Skeletal muscle satellite cell (primary cell): ENCODE measurements at regions not wholly inside any gene's neighbourhood (a gene's known extent, or its start where the extent isn't known, plus 50 kb on each side); places are given as distances from the start of the nearest gene placed in this dataset.

Source experiments
- H3K27me3 ChIP-seq: 2 replicates; pipeline ENCODE4 v1.7.0; 2013; ENCODE audit warnings: low read length; ENCODE audit not compliant: control insufficient read depth, insufficient read depth
- H3K36me3 ChIP-seq: 2 replicates; pipeline ENCODE4 v1.7.0; 2013; ENCODE audit warnings: mild to moderate bottlenecking, control low read depth, low read length; ENCODE audit not compliant: insufficient read depth
- H3K4me1 ChIP-seq: 2 replicates; pipeline ENCODE4 v1.7.0; 2013; ENCODE audit warnings: low read length; ENCODE audit not compliant: control insufficient read depth, insufficient read depth
- H3K4me2 ChIP-seq: 2 replicates; pipeline ENCODE4 v1.7.0; 2013; ENCODE audit warnings: mild to moderate bottlenecking, low read length
- H3K4me3 ChIP-seq: 2 replicates; pipeline ENCODE4 v1.7.0; 2013; ENCODE audit warnings: low read length
- H3K9ac ChIP-seq: 2 replicates; pipeline ENCODE4 v1.7.0; 2013; ENCODE audit warnings: mild to moderate bottlenecking, low read depth, low read length, moderate library complexity
- H3K9me3 ChIP-seq: replicated peaks from 2 replicates; pipeline ENCODE4 v1.7.0; 2013; ENCODE audit warnings: mild to moderate bottlenecking, control low read depth, low read length

DNA sequence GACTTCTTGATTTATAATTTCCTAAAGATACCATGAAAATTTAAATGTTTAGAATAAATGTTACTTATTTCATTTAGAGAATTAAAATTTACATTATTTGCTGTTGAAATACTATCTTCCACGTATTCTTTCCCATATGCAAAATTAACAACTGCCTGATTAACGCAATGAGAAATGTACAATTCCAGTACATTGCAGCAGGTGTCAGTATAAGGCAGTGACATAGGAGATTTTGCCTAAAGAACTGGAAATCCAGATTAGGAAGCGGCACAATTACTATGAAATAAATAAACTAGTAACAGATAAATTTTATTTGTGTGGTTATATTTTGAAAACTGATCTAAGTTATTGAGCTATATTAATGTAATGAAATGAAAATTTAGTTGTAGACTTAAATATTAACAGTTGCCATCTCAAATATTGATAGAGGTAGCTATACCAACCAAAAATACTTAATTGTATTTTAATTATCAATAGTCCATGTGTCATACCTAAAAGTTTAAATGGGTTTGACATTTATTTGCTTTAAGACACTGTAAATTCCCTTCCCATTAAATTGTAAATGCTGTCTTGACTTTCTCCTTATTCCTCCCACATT is 300.2 kb downstream of the UTRN start:
- H3K4me1 ChIP-seq, result peaks cover 33% of the 10 kb centered on the region
- no peak overlapping the region for H3K4me3 ChIP-seq
- H3K36me3 ChIP-seq, result no peaks in the 10 kb centered on the region
- no peak overlapping the region for H3K4me2 ChIP-seq
- no peaks in the 10 kb centered on the region for H3K27me3 ChIP-seq
- no peak overlapping the region for H3K9ac ChIP-seq
- no peaks in the 10 kb centered on the region for H3K9me3 ChIP-seq

DNA sequence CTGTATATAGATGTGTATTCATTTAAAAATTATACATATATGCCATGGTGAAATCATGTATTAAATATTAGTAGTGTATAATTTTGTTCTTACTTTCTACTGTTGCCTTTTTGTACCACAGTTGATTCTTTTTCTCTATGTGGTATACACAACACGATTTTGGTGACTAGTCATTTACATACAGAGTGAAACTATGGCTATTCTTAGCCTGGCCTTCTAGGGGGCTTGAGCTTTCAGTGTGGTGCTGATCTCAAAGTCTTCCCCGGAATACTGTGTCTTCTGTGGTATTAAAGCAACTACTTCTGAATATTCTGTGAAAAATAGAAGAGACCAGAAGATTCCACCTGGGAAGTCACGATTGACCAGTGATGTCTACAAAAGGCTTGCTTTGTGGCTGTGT is 301.9 kb downstream of the UTRN start:
- no peaks in the 10 kb centered on the region for H3K36me3 ChIP-seq
- H3K4me2 ChIP-seq, result no peak overlapping the region
- H3K4me1 ChIP-seq, result peaks cover 30% of the 10 kb centered on the region

DNA sequence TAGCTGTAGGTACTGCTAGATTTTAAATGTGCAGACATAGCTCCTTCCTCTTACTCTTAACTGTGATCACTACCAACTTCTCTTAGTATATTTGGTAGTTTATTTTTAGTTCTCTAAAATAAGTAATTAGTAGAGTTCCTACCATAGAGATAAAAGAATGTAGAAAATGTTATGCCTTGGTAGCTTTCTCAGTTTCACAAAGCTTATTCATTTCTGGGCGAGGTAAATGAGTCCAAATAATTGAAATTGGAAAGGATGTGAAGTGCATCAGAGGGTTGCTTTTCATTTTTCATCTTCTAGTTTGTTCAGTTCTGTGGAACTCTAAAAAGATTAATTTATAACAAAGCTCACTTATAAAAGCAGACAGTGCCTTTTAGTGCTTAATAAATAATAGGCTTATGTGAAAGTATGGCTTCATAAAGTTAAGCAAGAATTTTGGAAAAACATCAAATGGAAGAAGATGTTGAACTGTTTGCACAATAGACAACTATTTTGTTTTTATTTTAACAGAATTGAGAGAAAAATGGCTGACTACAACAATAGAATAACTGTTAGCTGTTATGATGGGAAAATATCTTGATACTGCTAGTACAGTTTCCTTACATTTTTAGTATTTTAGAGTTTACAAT is 303.7 kb downstream of the UTRN start:
- Histone ChIP-seq H3K9ac (no peak overlapping the region), H3K4me2 (no peak overlapping the region), H3K4me1 (peaks cover 13% of the 10 kb centered on the region), H3K4me3 (no peak overlapping the region), H3K27me3 (no peaks in the 10 kb centered on the region), H3K36me3 (no peaks in the 10 kb centered on the region), H3K9me3 (no peaks in the 10 kb centered on the region)

More for the DNA sequence above, 301.9 kb downstream of the UTRN start:
- no peaks in the 10 kb centered on the region for H3K27me3 ChIP-seq
- H3K4me3 ChIP-seq, result no peak overlapping the region
- H3K9me3 ChIP-seq, result no peaks in the 10 kb centered on the region
- no peak overlapping the region for H3K9ac ChIP-seq

DNA sequence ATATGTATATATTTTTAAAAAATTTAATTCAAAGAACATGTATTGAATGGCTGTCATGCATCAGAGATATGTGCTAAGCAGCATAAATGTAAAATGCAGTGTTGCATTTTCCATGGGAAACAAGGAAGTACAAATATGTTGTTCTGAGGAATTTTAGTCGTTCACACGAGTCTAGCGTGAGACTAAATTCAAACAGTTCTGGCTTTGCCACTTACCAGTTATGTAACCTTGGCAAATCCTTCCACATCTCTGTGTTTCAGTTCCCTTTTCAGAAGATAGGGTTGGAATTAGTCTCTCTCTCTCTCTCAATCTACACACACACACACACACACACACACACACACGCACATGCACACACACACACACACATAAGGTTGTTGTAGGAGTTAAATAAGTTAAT is 305.4 kb downstream of the UTRN start:
- Histone ChIP-seq H3K4me3 (no peak overlapping the region), H3K4me2 (no peak overlapping the region), H3K36me3 (no peaks in the 10 kb centered on the region), H3K27me3 (no peaks in the 10 kb centered on the region), H3K9me3 (no peaks in the 10 kb centered on the region), H3K9ac (no peak overlapping the region), H3K4me1 (peaks cover 13% of the 10 kb centered on the region)

DNA sequence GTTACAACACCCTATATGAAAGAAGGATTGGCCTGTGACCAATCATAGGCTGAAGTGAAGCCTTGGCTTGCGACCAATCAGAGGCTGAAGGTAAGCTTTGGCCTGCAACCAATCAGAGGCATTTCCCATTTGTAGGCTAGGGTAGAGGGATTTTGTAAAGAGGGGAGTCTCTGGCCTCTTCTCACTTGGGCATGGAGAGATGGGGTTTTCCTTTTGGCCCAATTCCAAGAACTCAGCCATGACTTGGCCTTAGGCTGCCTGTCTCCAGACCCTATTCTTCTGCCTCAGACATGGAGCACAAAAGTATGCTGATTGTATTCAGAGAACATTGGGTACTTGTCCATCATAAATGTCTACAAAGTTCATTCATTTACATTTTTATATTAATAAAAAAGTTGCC is 308.3 kb downstream of the UTRN start:
- H3K4me1 ChIP-seq, result no peaks in the 10 kb centered on the region
- no peak overlapping the region for H3K4me3 ChIP-seq
- no peaks in the 10 kb centered on the region for H3K27me3 ChIP-seq
- H3K9ac ChIP-seq, result no peak overlapping the region
- no peak overlapping the region for H3K4me2 ChIP-seq
- H3K36me3 ChIP-seq, result no peaks in the 10 kb centered on the region
- no peaks in the 10 kb centered on the region for H3K9me3 ChIP-seq

DNA sequence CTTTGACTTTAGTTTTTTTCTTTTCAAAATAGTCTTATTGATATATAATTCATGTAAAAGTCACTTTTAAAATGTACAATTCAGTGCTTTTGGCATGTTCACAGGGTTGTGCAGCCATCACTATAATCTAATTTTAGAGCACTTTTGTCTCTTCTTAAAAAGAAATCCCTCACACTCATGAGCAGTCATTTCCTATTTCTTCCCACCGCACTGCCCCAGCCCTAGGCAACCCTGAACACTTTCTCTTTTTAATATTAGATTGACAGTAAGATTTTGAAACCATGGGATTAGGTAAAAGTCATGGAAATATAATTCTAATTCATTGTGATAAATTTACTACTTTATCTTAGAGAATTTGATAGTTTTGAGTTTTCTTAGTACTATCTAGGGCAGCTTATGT is 309.4 kb downstream of the UTRN start:
- Histone ChIP-seq H3K36me3 (no peaks in the 10 kb centered on the region), H3K9me3 (no peaks in the 10 kb centered on the region), H3K4me3 (no peak overlapping the region), H3K27me3 (no peaks in the 10 kb centered on the region), H3K4me1 (no peaks in the 10 kb centered on the region), H3K4me2 (no peak overlapping the region), H3K9ac (no peak overlapping the region)

DNA sequence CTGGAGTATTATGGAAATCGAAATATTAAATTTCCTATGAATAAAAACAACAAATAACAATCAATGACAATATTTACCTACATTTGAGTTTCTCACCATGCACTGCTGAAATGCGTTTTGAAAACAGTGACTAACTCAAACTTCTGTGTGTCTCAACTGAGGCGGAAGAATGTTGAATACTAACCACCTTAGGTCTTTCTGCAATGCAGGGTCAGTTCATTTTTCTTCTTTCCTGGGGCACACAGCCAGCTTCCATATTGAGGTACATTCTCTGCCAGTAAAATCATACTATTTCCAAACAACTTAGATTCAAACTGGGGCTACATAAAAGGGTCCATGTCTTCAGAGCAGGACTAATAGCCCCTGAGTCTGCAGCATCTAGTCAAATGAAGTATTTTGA is 310.1 kb downstream of the UTRN start:
- H3K4me2 ChIP-seq, result no peak overlapping the region
- H3K9me3 ChIP-seq, result no peaks in the 10 kb centered on the region
- no peaks in the 10 kb centered on the region for H3K36me3 ChIP-seq
- no peak overlapping the region for H3K4me3 ChIP-seq
- H3K4me1 ChIP-seq, result no peaks in the 10 kb centered on the region
- H3K9ac ChIP-seq, result no peak overlapping the region
- no peaks in the 10 kb centered on the region for H3K27me3 ChIP-seq

DNA sequence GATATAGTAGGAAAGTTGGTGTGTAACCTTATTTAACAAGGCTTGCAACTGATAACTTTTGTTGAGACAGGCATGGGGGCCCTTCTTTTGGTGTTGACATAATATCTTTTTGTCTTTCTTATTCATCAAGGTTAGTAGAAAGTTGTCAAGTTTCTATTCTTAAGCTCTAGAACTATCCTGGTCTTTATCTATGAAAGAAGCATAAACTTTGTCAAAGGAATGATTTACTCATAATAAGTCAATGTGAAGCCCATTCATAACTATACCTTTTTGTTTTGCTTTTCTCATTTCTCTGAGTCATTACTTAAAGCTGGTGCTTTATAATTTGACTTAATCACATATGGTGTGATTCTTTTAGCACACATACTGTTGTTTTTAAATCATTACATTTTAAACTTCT is 312.4 kb downstream of the UTRN start:
- Histone ChIP-seq H3K36me3 (no peaks in the 10 kb centered on the region), H3K4me2 (no peak overlapping the region), H3K9ac (no peak overlapping the region), H3K4me3 (no peak overlapping the region), H3K9me3 (no peaks in the 10 kb centered on the region), H3K27me3 (no peaks in the 10 kb centered on the region), H3K4me1 (no peaks in the 10 kb centered on the region)

DNA sequence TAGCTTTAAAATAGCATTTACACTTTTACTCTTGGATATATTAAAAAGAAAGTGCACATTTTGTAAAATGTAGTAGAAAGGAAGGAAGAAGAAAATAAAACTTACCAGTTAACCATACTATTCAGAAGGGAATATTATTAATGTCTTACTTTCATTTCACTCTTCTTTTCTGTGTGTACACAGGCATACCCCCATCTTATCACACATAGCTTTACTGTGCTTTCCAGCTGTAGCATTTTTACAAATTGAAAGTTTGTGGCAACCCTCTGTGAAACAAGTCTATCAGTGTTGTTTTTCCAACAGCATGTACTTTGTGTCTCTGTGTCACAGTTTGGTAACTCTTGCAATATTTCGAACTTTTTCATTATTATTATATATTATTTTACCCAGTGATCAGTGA is 314.5 kb downstream of the UTRN start:
- Histone ChIP-seq H3K36me3 (no peaks in the 10 kb centered on the region), H3K9me3 (no peaks in the 10 kb centered on the region), H3K27me3 (no peaks in the 10 kb centered on the region), H3K4me1 (no peaks in the 10 kb centered on the region), H3K9ac (no peak overlapping the region), H3K4me3 (no peak overlapping the region), H3K4me2 (no peak overlapping the region)

DNA sequence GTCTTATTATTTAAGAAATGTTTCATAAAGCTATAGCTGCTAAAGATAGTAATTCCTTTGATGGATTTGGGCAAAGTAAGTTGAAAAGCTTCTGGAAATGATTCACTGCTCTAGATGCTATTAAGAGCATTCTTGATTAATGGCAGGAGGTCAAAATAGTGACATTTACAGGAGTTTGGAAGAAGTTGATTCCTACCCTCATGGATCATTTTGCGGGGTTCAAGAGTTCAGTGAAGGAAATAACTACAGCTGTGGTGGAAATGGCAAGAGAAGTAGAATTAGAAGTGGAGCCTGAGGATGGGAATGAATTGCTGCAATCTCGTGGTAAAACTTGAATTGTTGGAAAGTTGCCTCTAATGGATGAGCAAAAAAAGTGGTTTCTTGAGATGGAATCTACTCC is 316.1 kb downstream of the UTRN start:
- H3K4me2 ChIP-seq, result no peak overlapping the region
- H3K27me3 ChIP-seq, result no peaks in the 10 kb centered on the region
- no peaks in the 10 kb centered on the region for H3K4me1 ChIP-seq
- H3K36me3 ChIP-seq, result no peaks in the 10 kb centered on the region
- no peak overlapping the region for H3K9ac ChIP-seq
- no peaks in the 10 kb centered on the region for H3K9me3 ChIP-seq
- no peak overlapping the region for H3K4me3 ChIP-seq

DNA sequence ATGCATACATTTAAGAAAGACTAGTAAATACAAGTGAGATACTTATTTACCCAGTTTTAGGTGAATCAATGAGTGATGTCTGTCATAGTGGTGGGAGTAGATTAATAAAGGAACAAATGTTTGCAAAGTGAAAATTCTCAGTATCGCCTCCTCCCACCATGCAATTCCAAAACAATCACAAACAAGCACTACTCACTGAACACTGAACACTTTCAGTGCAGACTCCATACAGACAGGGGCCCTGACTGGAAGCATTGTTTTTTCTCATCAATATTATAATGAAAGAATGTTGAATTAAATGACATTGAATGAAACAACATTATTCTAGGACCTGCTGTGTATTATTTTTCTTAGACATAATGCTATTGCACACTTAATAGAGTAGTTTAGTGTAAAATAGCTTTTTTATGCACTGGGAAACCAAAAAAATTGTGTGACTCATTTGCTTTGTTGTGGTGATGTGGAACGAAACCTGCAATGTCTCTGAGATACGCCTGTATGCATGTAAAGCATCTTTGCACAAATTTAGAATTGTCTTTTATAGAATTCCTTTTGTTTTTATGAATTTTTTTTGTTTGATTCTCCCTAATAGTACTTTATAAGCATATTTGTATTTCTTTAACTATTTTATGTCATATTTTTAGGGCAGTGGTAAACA is 317.5 kb downstream of the UTRN start:
- Histone ChIP-seq H3K4me1 (no peaks in the 10 kb centered on the region), H3K4me3 (no peak overlapping the region), H3K27me3 (no peaks in the 10 kb centered on the region), H3K9me3 (no peaks in the 10 kb centered on the region), H3K9ac (no peak overlapping the region), H3K4me2 (no peak overlapping the region), H3K36me3 (no peaks in the 10 kb centered on the region)

DNA sequence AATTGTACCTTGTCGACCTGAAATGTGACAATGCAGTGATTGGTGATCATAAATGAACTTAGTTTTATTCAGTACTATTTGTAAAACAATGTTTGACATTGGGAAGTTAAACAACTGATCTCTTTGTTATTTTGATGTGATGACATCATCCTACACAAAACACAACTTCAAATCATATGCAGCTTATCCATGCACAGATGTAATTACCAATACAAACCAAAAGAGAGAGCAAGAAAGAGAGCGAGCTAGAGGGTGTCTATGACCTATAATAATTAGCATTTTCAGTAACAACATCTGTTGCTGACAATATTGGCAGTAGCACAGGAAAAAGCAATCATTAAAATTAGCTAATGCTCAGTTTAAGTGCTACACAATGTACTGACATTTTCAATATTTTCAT is 320.9 kb downstream of the UTRN start:
- Histone ChIP-seq H3K36me3 (no peaks in the 10 kb centered on the region), H3K4me2 (no peak overlapping the region), H3K9me3 (no peaks in the 10 kb centered on the region), H3K4me3 (no peak overlapping the region), H3K4me1 (no peaks in the 10 kb centered on the region), H3K27me3 (no peaks in the 10 kb centered on the region), H3K9ac (no peak overlapping the region)
